ENCODE measurements at regions not wholly inside any gene's neighbourhood (a gene's known extent, or its start where the extent isn't known, plus 50 kb on each side); places are given as distances from the start of the nearest gene placed in this dataset.

DNA sequence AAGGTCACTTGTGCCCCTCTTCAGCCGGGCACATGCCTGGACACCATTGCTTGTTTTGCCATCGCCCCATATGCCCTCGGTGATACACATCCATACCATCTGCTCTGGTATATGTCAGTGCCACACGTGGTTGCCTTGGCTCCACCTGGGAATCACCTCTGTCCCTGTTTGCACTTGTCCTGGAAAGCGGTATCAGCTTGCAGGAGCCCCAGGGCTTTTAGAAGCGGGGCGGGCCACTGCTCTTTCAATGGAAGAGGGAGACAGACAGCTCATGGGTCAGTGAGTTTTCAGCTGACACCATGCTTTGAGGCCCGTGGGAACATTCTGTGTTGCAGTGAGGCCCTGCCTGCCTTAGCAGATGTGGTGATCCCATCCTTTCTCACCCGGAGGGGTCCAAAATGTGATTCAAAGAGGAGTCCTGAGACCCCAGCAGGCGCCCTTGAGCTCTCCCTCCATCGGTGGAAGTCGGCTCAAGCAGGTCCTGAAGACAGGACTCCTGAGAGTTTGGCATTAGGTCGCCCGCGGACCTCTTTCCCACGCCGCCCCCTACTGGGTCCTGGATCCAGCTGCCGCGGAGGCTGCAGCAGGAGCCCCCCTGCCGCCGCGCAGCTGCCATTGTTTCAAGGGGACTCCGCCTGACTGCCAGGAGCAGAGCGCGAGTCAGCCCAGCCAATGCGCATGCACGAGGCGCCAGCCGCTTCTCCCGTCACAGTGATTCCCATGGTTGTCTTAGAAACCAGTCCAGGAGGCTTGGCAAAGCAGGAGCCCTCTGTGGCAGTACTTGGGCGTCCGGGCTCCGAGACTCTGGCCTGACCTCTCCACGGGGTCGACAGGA lies 773.2 kb upstream of the ALG10B start:
- no peak for TF ChIP-seq EZH2 (IDR thresholded peaks at IDR 0.05; ENCODE audit: borderline replicate concordance, insufficient read depth, low read depth, low read length, poor library complexity, severe bottlenecking)
- TF ChIP-seq, protein P1, sequence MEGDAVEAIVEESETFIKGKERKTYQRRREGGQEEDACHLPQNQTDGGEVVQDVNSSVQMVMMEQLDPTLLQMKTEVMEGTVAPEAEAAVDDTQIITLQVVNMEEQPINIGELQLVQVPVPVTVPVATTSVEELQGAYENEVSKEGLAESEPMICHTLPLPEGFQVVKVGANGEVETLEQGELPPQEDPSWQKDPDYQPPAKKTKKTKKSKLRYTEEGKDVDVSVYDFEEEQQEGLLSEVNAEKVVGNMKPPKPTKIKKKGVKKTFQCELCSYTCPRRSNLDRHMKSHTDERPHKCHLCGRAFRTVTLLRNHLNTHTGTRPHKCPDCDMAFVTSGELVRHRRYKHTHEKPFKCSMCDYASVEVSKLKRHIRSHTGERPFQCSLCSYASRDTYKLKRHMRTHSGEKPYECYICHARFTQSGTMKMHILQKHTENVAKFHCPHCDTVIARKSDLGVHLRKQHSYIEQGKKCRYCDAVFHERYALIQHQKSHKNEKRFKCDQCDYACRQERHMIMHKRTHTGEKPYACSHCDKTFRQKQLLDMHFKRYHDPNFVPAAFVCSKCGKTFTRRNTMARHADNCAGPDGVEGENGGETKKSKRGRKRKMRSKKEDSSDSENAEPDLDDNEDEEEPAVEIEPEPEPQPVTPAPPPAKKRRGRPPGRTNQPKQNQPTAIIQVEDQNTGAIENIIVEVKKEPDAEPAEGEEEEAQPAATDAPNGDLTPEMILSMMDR (IDR thresholded peaks at IDR 0.05): no peak
- intact Hi-C loops (cut with micrococcal nuclease): no loop called here
- ATAC-seq (ENCODE audit: low read depth) (no peak), DNase-seq (no peak)
- H3K79me2 ChIP-seq (ENCODE audit: control insufficient read depth, insufficient read depth, low read length): no peaks in the 10 kb centered on the region
- no peak overlapping the region for H3K4me2 ChIP-seq (replicated peaks; ENCODE audit: low read depth, low read length, poor library complexity, severe bottlenecking)
- POLR2A ChIA-PET: no interaction called here
- H3K9ac ChIP-seq (ENCODE audit: low read length): no peak overlapping the region
- no peak overlapping the region for H3K27ac ChIP-seq (ENCODE audit: low read length in 2 of 2)
- Mint-ChIP-seq H3K4me1 (no peaks in the 10 kb centered on the region), H3K27ac (no peak overlapping the region), H3K9me3 (ENCODE audit: insufficient read depth) (peaks cover 13% of the 10 kb centered on the region), H3K27me3 (no peaks in the 10 kb centered on the region), H3K4me3 (no peak overlapping the region)
- no peaks in the 10 kb centered on the region for H3K36me3 ChIP-seq (replicated peaks in 1 of 2; ENCODE audit: control extremely low read depth in 1 of 2, control insufficient read depth in 1 of 2, extremely low read depth in 1 of 2, insufficient read depth in 2 of 2, low read length in 1 of 2)
- no peak overlapping the region for H3K4me3 ChIP-seq (ENCODE audit: control extremely low read depth in 1 of 5, extremely low read depth in 1 of 5, insufficient read depth in 1 of 5, low read depth in 2 of 5, low read length in 4 of 5)
- no peaks in the 10 kb centered on the region for H4K20me1 ChIP-seq (ENCODE audit: control insufficient read depth, insufficient read depth, low read length, poor library complexity, severe bottlenecking)
- H3K4me1 ChIP-seq (ENCODE audit: control insufficient read depth in 2 of 2, insufficient read depth in 2 of 2, low read length in 2 of 2): no peaks in the 10 kb centered on the region
- H3K27me3 ChIP-seq (replicated peaks in 1 of 4; ENCODE audit: control extremely low read depth in 1 of 4, control insufficient read depth in 3 of 4, insufficient read depth in 4 of 4, low read length in 3 of 4): no peaks in the 10 kb centered on the region
- CTCF ChIA-PET: no interaction called here
- H2AFZ ChIP-seq (ENCODE audit: insufficient read depth, low read depth, low read length, poor library complexity, severe bottlenecking): no peak overlapping the region
- H3K9me3 ChIP-seq (ENCODE audit: control extremely low read depth in 1 of 3, control insufficient read depth in 2 of 3, insufficient read depth in 1 of 3, low read length in 2 of 3): peaks cover 0 to 75% (median 0%) of the 10 kb centered on the region in 3 donors
- WGBS (ENCODE audit: insufficient coverage): 80% methylated on average over 35 of the region's 35 CpGs

DNA sequence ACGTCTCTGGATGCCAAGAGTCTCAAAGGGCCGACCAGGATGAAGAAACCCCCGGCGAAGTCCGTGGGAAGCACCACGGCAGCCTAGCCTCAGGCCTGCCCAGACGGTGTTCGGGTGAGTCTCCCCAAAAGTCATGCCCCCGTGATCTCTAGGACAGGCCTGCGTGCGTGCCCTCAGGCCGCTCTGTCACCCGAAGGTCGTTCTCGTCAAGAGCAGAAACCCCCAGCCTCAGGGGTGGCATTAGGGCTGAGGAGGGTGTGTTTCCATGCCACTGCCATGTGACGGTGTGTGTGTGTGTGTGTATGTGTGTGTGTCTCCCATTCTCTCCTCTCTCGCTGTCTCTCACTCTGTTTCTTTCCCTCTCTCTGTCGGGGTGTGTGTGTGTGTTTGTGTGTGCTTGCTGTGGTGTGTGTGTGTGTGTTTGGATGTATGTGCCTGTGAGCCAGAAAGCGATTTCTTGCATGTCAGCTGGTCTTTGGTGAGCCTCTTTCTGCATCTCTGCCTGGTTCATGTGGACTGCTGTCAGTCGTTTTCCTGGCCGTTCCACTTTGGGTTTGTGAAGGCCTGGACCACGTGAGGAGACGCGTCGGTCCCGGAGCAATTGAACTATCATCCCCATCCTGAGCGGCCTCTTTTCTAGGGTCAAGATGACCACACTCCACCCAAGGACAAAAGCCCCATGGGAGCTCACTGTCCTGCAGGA lies 772.5 kb upstream of the ALG10B start:
- Mint-ChIP-seq H3K27ac (no peak overlapping the region), H3K9me3 (ENCODE audit: insufficient read depth) (peaks cover 13% of the 10 kb centered on the region), H3K4me1 (no peaks in the 10 kb centered on the region), H3K4me3 (no peak overlapping the region), H3K27me3 (no peaks in the 10 kb centered on the region)
- intact Hi-C loops (cut with micrococcal nuclease): no loop called here
- TF ChIP-seq EZH2 (IDR thresholded peaks at IDR 0.05; ENCODE audit: borderline replicate concordance, insufficient read depth, low read depth, low read length, poor library complexity, severe bottlenecking): no peak
- TF ChIP-seq, protein P1 (IDR thresholded peaks at IDR 0.05): no peak
- Histone ChIP-seq H3K27me3 (replicated peaks in 1 of 4; ENCODE audit: control extremely low read depth in 1 of 4, control insufficient read depth in 3 of 4, insufficient read depth in 4 of 4, low read length in 3 of 4) (no peaks in the 10 kb centered on the region), H3K79me2 (ENCODE audit: control insufficient read depth, insufficient read depth, low read length) (no peaks in the 10 kb centered on the region), H2AFZ (ENCODE audit: insufficient read depth, low read depth, low read length, poor library complexity, severe bottlenecking) (no peak overlapping the region), H3K4me3 (ENCODE audit: control extremely low read depth in 1 of 5, extremely low read depth in 1 of 5, insufficient read depth in 1 of 5, low read depth in 2 of 5, low read length in 4 of 5) (no peak overlapping the region), H4K20me1 (ENCODE audit: control insufficient read depth, insufficient read depth, low read length, poor library complexity, severe bottlenecking) (no peaks in the 10 kb centered on the region), H3K27ac (ENCODE audit: low read length in 2 of 2) (no peak overlapping the region), H3K4me2 (replicated peaks; ENCODE audit: low read depth, low read length, poor library complexity, severe bottlenecking) (no peak overlapping the region), H3K9me3 (ENCODE audit: control extremely low read depth in 1 of 3, control insufficient read depth in 2 of 3, insufficient read depth in 1 of 3, low read length in 2 of 3) (peaks cover 0 to 79% (median 0%) of the 10 kb centered on the region in 3 donors), H3K4me1 (ENCODE audit: control insufficient read depth in 2 of 2, insufficient read depth in 2 of 2, low read length in 2 of 2) (no peaks in the 10 kb centered on the region), H3K9ac (ENCODE audit: low read length) (no peak overlapping the region), H3K36me3 (replicated peaks in 1 of 2; ENCODE audit: control extremely low read depth in 1 of 2, control insufficient read depth in 1 of 2, extremely low read depth in 1 of 2, insufficient read depth in 2 of 2, low read length in 1 of 2) (no peaks in the 10 kb centered on the region)
- no peak for DNase-seq
- POLR2A ChIA-PET: no interaction called here
- no peak for ATAC-seq (ENCODE audit: low read depth)
- 96% methylated on average over 20 of the region's 27 CpGs for WGBS (ENCODE audit: insufficient coverage)
- CTCF ChIA-PET: no interaction called here

All from B cell (primary cell).